GM19395 (cell line): ENCODE measurements at regions not wholly inside any gene's neighbourhood (a gene's known extent, or its start where the extent isn't known, plus 50 kb on each side); places are given as distances from the start of the nearest gene placed in this dataset.
A peak's percentile ranks its signal among the peaks of the same experiment; 100 is the strongest.

Source experiments
- ATAC-seq: cut with Tn5 transposase; IDR thresholded peaks from one replicate; pipeline ENCODE4 v1.9.1; 2021; ENCODE audit warnings: mild to moderate bottlenecking, moderate library complexity; ENCODE audit not compliant: unreplicated experiment

GRCh38 chr7:41252957-41253356, 449.9 kb downstream of the INHBA start:
- no peak for ATAC-seq

- no peak for ATAC-seq
These were observed 450.3 kb downstream of the INHBA start for GRCh38 chr7:41252551-41252950.

DNA sequence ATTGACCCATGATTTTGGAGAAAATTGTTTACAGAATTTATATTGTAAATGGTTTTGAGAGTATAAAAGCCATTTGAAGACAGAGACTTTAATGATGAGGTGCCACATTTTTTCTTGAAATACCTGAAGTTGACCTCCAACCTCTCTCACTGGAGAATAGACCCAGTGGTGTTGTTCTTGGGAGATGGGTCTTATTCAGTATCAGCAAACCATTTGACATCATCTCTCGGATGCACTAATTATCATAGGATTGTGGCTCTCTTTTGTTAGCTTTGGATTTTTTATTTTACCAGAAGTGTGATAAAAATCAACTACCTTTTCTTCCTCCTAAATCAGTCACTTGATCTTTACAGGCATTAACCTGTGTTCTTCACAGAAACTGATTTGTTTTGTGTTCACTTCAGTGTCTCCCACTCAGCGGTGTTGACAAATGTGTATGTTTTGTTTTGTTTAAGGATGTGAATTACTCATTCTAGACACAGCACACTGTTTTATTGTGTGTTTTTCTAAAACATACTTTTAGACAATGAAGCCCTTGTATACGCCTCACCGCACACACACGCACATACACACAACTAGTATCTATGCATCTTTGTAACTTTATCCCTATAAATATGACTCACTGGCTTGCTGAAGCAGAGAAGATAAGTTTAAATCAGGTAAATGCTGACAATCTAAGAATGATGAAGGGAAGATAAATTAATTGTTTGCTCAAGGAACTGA, 455.6 kb downstream of the INHBA start:
- no peak for ATAC-seq

DNA sequence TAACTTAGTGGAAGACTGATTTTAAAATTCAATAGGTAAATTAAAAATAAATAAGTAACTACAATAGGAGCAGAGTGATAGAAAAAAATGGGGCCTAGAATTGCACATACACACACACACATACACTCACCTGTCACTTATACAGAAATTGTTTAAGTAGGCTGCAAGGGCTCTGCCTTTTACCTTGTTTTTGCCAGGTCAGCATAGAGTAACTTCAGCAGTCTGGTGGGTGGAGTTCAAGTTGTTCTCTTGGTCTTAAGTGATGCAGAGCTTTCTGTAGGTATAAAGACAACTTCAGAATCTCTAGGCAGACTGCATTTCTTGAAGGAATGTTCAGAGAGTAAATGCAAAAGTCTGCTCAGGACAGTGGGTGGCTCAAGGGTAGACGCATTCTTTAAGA, 457.0 kb downstream of the INHBA start:
- no peak for ATAC-seq

GRCh38 chr7:41244246-41244645, 458.6 kb downstream of the INHBA start:
- ATAC-seq, result no peak

GRCh38 chr7:41241641-41242040, 461.2 kb downstream of the INHBA start:
- ATAC-seq, result no peak

DNA sequence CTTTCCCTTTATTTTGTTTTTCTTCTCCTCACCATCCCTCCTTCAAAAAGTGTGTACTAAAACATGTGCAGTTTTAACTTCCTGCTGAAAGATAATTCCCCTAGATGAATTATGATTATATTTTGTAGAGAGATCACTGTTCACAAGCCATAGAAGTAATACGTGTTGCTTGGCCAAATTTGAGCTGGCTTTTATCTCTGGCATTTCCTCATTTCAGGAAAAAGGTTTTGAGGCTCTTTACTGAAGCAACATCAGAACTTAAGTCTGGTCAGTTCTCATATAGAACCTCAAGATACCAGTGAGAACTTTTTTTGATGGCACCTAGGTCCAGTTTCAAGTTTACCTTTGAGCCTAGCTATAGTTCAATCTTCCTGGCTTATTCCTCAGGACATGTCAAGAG, 463.3 kb downstream of the INHBA start:
- no peak for ATAC-seq

DNA sequence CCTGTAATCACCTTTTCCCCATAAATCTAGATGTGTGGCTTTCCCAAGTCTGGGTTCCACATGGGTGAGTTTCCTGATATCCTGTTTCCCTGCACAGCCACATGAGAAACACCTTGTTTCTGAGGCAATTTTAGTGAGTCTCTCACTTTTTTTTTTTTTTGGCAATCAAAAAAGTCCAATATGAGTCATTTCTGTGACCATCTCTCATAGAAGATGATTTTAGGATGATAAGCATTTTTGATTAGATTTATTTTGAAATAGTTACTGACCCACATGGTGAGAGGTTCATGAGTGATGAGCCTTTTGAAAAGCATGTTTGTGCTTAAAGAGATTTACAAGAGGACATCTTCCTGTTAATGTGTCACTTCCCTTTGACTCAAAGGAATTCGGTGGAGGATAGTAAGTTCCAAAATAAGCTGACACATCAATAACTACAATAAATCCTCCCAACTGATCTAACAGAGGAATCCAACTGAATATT, 464.0 kb downstream of the INHBA start:
- no peak for ATAC-seq

DNA sequence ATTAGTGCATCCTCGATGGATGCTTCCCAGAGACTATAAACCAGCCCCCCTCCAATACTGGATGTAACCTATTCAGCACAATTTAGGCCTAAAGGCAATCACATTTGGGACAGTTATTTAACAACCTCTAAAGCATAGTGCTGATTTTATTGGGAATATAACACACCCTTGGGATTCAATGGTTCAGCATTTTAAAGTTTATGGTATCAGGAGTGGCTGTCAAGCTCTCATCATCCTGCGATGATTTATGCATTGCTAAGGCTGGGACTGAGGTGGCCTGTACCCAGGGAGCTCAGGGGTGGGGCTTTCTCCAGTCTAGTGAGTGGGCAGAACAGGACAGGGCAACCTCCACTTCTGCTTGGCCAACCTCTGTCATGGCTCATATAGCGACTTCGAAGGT, 464.9 kb downstream of the INHBA start:
- no peak for ATAC-seq

GRCh38 chr7:41232086-41232485, 470.8 kb downstream of the INHBA start:
- ATAC-seq, result no peak

DNA sequence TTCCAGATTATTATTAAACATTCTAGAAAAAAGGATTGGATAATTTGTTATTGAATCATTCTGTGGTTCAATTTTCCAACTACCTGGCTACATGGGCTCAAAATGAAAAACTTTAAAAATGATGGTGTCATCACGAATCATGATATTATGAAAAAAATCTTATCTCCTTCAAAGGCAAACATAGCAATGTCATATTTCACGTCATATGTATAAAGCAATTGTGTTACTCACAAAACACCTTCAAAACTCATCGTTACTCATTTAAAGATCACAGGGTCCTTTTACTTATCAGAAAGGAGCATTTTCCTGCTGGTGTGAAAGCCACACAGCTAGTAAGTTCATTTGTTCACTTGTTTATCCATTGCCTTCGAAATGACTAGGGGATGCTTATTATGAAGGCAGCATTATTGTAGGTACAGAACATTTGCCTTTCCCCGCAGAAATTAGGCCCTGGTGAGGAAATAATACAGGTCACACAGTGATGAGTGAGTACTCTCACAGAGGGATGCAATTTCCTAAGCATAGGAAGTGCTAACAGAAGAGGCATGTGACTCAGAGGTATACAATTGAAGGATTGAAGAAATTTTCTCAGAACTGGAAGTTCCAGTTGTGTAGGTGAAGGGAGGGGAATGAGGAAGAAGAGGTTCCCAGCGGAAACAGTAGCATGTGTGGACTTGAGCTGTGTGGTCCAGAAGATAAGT, 478.7 kb downstream of the INHBA start:
- ATAC-seq, result no peak

DNA sequence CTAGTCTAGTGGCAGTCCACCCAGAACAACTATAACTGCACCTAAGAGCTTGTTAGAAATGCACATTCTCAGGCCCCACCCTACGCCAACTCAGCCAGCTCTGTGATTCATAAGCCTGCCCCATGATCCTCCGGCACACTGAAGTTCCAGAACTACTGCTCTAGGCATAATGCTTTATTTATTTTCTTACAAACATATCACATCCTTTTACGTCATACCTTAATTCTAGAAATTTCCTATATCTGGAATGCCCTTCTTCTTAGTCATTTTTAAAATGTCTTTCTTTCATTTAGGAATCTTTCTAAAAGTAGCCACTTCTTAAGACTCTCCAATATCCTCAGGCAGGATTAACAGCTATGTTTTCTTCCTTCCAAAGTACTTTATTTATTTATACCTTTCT, 480.1 kb downstream of the INHBA start:
- ATAC-seq, result no peak

DNA sequence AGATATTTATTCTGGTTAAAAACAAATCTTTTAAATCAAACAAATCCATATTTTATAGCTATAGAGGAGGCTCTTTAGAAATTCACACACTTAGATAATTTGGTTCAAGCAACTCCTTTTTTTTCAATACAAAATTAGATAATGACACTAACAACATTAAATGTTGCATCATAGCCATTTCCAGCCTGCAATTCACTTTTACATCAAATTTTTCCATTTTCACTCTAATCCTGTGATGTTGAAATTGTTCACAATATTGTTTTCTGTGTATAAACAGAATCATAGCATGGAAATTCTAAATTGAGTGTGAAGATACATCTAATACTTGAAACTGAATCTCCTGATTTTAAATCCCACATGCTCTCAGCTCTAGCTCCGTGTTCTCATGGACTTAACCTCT, 482.6 kb downstream of the INHBA start:
- no peak for ATAC-seq

- ATAC-seq, result no peak
These were observed 483.6 kb downstream of the INHBA start for GRCh38 chr7:41219276-41219675.

DNA sequence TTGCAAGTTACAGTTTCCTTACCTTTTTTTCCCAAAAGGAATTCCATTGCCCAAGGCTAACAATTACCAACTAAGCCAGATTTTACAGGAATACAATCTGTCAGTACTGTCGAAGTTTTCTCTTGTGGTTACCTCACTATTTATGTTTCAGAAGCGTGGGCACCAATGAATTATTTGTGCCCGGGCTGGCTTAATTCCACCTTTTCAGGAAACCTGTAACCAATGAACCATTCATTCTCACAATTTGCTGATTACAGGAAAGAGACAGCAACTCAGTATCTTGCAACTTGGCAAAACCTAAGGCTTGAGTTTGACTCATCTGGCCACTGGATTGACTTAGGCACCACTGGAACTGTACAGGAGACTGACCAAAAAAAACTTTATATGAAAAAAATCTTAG, 485.6 kb downstream of the INHBA start:
- no peak for ATAC-seq

GRCh38 chr7:41207141-41207540, 495.7 kb downstream of the INHBA start:
- no peak for ATAC-seq

GRCh38 chr7:41206267-41206666, 496.6 kb downstream of the INHBA start:
- ATAC-seq, result peak; percentile 45

DNA sequence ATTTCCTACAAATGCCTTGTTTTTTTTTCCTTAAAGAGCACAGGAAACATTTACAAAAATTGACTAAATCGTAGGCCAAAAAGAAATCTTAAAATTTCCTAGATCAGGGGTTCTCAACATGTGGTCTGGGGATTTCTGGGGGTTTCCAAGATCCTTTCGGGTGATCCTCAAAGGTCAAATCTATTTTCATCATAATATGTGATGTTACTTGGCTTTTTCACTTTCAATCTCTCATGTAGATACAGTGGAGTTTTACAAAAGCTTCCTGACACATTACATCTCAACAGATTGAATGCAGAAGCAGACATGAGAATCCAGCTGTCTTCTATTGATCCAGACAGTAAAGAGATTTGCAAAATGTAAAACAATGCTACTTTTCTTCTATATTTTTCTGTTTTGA, 497.3 kb downstream of the INHBA start:
- ATAC-seq, result peak; percentile 73

DNA sequence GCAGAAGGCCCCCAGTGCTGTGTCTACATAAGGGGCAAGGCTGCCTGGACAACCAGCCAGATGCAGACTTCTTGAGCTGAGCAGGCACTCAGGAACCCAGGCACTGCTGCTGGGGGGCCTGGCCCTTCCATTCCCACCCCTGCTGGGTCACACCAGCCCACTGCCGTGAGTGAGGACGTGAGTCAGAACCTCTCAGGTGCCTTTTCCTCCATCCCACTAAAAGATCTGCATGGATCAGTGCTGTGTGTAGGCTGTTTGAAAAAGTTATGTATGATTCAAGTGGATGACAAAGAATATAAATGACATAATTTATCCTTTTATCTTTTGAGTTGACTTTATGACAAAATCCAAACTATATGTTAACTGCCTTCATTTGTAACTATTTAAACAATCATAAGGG, 499.3 kb downstream of the INHBA start:
- ATAC-seq, result no peak

- no peak for ATAC-seq
These were observed 501.9 kb downstream of the INHBA start for GRCh38 chr7:41201021-41201420.

- no peak for ATAC-seq
These were observed 503.8 kb downstream of the INHBA start for GRCh38 chr7:41199136-41199535.

DNA sequence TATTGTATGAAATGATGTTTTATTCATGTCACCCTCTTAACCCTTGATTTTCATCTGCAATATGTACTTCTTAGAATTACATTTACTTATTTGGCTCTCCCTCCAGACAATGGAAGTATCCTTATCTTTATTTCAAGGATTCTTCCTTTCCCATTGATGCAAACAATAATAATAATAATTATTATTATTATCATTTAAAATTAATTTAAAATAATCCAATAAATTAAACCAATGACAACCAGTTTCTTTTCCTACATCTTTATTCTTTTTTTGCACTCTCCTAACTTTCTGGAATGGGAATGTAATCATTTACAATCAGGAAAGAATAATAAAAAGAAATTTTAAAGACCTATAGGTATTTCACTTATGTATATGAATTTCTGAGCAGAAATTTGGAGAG, 504.4 kb downstream of the INHBA start:
- ATAC-seq, result no peak

DNA sequence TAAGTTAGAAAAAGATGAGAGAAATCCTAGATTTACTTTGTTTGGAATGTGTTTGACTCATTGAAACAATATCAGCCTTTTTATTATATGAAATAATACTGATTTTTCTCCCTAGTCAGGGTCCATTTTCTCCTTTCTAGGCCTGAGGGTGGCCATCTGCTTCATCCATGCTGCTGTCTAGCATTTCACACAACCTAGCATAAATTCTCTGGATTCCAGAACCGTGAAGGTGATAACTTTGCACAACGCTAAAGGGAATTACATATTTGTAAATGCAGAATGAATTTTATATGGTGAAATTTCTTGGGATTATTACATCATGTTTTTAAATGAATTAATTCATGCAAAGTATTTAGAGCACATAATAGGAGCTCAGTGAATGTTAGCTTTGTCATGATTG, 505.1 kb downstream of the INHBA start:
- no peak for ATAC-seq
